Hematopoietic multipotent progenitor cell treated with erythropoietin and hydrocortisone succinate and interleukin-3 and kit ligand, for 8 days (in vitro differentiated cells): ENCODE measurements at regions not wholly inside any gene's neighbourhood (a gene's known extent, or its start where the extent isn't known, plus 50 kb on each side); places are given as distances from the start of the nearest gene placed in this dataset.

Experiments used
- DNase-seq: peaks from one replicate; pipeline ENCODE4 v3.0.0-alpha.2; 2015

GRCh38 chr7:36076074-36076473, 77.0 kb upstream of the EEPD1 start:
- DNase-seq: no peak

DNA sequence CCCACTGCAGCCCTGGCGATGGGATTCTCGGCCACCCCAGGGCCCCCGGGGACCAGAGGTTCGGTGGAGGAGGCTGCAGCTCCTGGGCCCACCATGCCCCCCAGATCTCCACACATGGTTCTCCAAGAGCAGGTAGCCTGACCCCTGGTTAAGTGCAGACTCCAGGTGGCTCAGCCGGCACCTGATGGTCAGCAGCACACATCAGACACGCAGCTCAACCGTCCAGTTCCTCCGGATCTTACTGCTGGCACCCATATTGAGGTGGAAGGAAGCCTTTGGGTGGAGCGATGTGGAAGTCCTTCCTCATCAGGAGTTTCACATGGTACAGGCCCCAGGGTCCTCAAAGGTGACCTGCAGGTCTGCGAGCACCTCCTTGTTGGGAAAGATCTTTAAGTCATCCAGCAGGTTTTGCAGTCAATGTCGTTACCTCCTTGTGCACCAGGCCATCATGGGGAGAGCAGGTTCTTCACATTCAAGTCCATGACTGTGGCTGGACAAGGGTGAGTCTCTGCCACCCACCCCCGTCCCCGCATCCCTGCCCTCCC, 74.2 kb upstream of the EEPD1 start:
- DNase-seq: no peak

GRCh38 chr7:36079446-36080025, 73.5 kb upstream of the EEPD1 start:
- no peak for DNase-seq

GRCh38 chr7:36080843-36081242, 72.2 kb upstream of the EEPD1 start:
- no peak for DNase-seq

GRCh38 chr7:36082216-36082615, 70.8 kb upstream of the EEPD1 start:
- no peak for DNase-seq

DNA sequence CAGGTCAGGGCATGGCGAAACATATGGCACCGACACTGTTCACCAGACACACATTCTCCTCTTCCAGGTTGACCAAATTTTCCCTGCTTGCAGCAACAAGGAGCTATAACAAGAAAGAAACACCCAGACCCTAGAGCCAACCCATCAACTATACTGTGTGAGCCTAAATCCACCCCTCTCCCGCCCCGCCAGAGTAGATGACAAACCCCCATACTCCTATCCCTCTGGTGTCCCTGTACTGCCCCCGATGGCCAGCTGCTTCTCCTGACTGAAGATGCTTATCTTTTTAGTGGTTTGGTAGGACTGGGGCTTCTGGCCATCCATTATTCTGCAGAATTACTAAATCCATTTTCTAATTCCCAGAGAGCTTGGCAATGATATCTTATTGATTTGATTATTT, 70.1 kb upstream of the EEPD1 start:
- no peak for DNase-seq

DNA sequence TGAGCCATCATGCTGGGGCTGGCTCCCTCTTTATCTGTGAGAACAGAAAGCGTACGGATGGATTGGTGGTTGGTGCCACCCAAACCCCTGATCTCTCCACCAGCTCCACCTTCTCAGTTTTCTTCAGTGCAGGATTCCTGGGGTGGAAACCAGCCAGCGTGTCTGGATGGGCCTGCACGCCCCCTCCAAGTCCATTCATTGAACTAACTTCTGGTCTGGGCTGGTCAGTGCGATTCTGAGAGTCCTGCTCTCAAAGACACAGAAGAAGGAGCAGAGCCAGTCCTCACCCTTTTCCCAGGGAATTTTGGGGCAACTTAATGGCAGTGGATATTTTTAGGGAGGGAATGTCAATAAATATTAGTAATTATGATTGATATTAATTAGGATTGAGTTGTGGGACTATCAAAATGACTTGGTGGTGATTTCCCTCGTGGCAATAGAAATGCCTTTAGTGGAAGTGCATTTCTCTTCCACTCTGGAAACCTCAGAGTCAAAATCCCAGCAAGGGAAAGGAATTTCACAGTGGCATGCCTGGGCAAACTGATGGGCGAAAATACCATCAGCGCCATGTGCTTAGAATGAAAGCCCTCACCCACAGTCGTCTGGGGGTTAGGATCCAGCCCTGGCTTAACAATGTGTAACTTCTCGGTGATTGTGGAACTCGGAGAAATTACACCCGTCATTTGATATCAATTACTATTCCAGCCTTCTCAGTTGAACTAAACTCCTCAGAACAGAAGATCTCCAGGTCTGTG, 69.3 kb upstream of the EEPD1 start:
- no peak for DNase-seq

DNA sequence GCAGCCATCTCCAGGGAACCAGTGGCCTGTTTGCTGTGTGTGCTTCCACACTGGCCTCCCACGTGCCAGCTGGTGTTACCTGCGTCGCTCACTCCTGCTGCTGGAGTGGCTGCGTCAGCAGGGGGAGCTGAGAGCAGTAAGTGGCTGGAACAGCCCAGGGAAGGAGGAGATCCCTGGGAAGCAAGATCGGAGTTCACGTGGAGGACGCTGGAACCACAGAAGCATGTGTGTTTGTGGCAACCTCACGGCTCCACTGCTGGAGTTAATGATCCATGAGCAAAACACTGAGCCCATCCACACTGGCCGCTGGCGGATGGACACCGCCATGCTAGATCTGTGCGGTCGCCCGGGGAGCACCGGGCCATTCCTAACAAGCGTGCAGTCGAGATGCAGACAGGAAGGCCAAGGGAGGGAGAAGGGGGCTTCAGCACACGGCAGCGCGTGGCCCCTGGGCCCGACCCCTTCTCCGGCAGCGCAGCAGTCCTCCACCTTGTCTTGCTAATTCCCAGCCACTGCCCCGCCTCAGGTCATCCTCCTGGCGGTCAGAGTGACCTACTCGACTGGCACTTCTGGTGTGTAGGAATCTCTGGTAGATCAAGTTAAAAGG, 68.5 kb upstream of the EEPD1 start:
- DNase-seq: no peak

DNA sequence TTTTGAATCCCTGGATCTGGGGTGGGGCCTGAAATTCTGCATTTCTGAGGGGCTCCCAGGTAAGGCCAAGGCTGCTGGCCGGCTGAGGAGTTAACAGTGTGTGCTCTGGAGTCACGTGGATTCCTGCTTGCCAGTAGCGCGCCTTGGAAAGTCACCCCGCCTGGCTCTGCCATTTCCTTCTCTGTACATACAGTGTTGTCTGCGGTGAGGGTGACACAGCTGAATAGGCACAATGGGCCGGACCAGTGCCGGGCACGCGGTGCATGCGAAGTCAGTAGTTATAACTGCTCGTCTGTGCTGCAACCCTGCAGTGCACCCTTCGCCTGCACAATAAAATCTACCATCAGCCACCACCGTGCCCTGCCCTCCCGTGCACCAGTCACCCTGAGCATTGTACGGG, 68.0 kb upstream of the EEPD1 start:
- no peak for DNase-seq

DNA sequence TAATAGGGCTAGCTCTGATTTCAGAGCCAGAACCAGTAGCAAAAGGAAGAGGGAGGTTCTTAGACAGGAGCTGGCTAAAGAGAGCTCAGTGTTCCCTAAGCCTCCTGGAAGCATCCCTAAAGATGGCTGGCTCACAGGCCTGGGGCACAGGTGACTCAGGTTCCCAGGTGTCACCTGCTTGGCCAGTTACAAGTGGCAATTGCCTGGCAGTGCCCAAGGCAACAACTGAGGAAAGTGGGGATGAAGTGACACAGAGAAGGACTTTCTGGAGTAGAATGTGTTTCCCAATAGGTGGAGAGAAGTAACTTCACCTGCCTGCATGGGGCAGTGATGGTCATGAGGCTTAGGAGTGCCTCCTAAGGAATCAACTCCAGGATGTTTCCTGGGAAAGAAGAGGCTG, 66.5 kb upstream of the EEPD1 start:
- DNase-seq: no peak

GRCh38 chr7:36088553-36088952, 64.5 kb upstream of the EEPD1 start:
- DNase-seq: no peak

DNA sequence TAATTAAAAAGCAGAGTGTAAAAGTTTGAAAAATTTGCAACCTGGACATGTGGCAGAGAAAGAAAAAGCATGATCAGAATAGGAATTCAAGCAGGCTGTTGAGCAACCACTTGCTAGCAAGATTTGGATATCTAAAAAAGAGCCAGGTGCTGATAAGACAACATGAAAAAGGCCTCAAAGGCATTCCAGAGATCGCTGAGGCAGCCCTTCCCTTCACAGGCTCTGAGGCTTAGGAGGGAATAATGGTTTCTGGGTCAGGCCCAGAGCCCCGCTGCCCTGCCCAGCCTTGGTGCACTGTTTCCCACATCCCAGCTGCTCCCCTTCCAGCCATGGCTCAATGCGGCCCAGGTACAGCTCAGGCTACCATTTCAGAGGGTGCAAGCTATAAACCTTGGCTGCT, 64.1 kb upstream of the EEPD1 start:
- DNase-seq: no peak

- DNase-seq: no peak
Observed at GRCh38 chr7:36090976-36091873, 61.8 kb upstream of the EEPD1 start.

DNA sequence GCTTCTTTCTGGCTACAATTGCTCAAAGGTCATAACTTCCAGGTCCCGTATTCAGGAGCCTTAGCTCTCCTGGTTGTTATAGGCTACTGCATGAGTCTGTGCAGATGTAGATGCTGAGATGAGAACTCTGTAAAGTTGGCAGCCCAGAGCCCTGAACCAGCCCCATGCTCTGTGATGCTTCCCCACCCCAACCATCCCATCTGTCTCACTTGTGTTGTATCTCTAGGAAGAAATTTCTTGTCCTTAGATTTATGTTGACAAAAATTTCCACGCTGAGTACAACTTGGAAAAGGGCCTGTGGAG, 61.2 kb upstream of the EEPD1 start:
- DNase-seq: no peak

- DNase-seq: peak; percentile 43
Observed at GRCh38 chr7:36092221-36092771, 60.8 kb upstream of the EEPD1 start.

DNA sequence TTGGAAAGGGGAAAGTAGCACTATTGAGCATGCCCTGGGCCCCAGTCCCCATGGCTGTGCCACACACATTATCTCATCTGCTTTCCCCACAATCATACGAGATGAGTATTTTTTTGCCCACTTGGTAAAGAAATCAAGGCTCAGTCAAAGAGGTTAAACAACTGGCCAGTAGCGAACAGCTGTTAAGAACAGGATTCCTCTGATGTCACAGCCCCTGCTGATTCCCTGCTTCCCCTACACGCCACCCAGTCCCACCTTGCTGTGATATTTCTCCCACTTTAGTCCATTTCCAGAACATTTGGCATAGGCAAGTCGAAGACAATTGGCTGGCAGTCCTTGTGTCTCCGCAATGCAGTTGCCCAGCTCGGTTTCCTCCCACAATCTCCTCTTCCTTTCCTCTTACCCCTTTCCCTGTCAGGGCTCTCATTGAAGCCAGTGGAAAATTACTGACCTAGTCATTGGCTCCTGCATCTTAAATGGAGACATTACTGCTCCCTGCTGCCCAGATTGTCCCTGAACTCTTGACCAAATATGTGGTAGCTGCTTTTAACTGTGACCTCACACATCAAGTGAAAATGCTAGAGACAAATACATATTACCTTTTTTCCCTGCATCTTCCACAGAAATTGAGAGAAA, 56.5 kb upstream of the EEPD1 start:
- no peak for DNase-seq

DNA sequence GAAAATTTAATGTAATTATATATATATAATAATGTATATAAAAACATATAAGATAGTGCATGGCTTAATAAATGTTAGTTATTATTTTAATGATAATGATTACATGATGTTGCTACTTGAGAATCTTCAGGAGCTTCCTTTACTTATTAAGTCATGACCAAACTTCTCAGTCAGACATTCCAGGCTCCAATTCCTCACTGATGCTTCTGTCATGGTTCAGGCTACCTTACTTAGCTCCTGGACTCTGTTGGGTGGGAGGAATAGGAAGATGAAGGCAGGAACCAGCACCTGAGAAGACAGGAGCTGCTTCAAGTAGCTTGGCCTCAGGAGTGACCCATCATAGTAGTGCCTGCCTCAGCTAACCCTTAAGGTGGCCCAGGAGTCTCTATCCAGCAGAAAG, 55.0 kb upstream of the EEPD1 start:
- no peak for DNase-seq

- no peak for DNase-seq
Observed at GRCh38 chr7:36100226-36100625, 52.8 kb upstream of the EEPD1 start.

GRCh38 chr7:36100634-36101033, 52.4 kb upstream of the EEPD1 start:
- no peak for DNase-seq
